DND-41 (cell line): ENCODE measurements at regions not wholly inside any gene's neighbourhood (a gene's known extent, or its start where the extent isn't known, plus 50 kb on each side); places are given as distances from the start of the nearest gene placed in this dataset.

Experiments
- ATAC-seq: fragments of 200-7000 bp; cut with Tn5 transposase; 3 replicates; pipeline ENCODE4 v1.9.1; 2021; ENCODE audit warnings: low read depth; ENCODE audit not compliant: insufficient read depth
- DNase-seq: peaks from one replicate; pipeline ENCODE4 v3.0.0-alpha.2; 2020
- H2AFZ ChIP-seq: 2 replicates; pipeline ENCODE4 v1.6.0; 2012; ENCODE audit warnings: low read depth, low read length
- H3K27ac ChIP-seq: 2 replicates; pipeline ENCODE4 v1.5.1; 2012; ENCODE audit warnings: low read length, inconsistent platforms
- H3K27me3 ChIP-seq: fragments of 200-600 bp; sonication (generic); 2 replicates; pipeline ENCODE4 v1.6.0; 2012; ENCODE audit warnings: low read length, mild to moderate bottlenecking, inconsistent platforms; ENCODE audit not compliant: insufficient read depth, poor library complexity
- H3K36me3 ChIP-seq: 2 replicates; pipeline ENCODE4 v1.5.1; 2012; ENCODE audit warnings: low read length, inconsistent platforms; ENCODE audit not compliant: insufficient read depth
- H3K4me1 ChIP-seq: 2 replicates; pipeline ENCODE4 v1.5.1; 2012; ENCODE audit warnings: mild to moderate bottlenecking, low read length; ENCODE audit not compliant: insufficient read depth
- H3K4me2 ChIP-seq: 2 replicates; pipeline ENCODE4 v1.6.0; 2012; ENCODE audit warnings: mild to moderate bottlenecking, moderate library complexity, low read length, inconsistent platforms; ENCODE audit not compliant: insufficient read depth
- H3K4me3 ChIP-seq, 2 experiments: fragments of 200-600 bp in 1 of 2; shearing (Covaris generic) in 1 of 2; 2 replicates each; pipeline ENCODE4 v1.5.1; 2012 to 2016; ENCODE audit warnings: inconsistent platforms in 2 of 2, low read length in 2 of 2, mild to moderate bottlenecking in 2 of 2, low read depth in 1 of 2, moderate library complexity in 1 of 2
- H3K79me2 ChIP-seq: 2 replicates; pipeline ENCODE4 v1.6.0; 2012; ENCODE audit warnings: low read length, inconsistent platforms; ENCODE audit not compliant: insufficient read depth
- H3K9ac ChIP-seq: 2 replicates; pipeline ENCODE4 v1.6.0; 2012; ENCODE audit warnings: low read depth, mild to moderate bottlenecking, inconsistent platforms, low read length, moderate library complexity
- H3K9me3 ChIP-seq: 2 replicates; pipeline ENCODE4 v1.5.1; 2012; ENCODE audit warnings: low read length, moderate library complexity, mild to moderate bottlenecking, inconsistent platforms; ENCODE audit not compliant: insufficient read depth, severe bottlenecking
- H4K20me1 ChIP-seq: 2 replicates; pipeline ENCODE4 v1.6.0; 2012; ENCODE audit warnings: low read length; ENCODE audit not compliant: insufficient read depth
- EZH2 ChIP-seq: IDR thresholded peaks from 3 replicates; pipeline ENCODE4 v1.6.1; 2012; ENCODE audit warnings: borderline replicate concordance, low read depth, mild to moderate bottlenecking, moderate library complexity, low read length, inconsistent platforms; ENCODE audit not compliant: severe bottlenecking
- TF ChIP-seq, protein P1 (sequence below): IDR thresholded peaks from 2 replicates; pipeline ENCODE4 v1.5.1; 2012; ENCODE audit warnings: borderline replicate concordance, low read length, moderate library complexity, mild to moderate bottlenecking; ENCODE audit not compliant: poor library complexity, severe bottlenecking; ENCODE audit errors: extremely low read depth

DNA sequence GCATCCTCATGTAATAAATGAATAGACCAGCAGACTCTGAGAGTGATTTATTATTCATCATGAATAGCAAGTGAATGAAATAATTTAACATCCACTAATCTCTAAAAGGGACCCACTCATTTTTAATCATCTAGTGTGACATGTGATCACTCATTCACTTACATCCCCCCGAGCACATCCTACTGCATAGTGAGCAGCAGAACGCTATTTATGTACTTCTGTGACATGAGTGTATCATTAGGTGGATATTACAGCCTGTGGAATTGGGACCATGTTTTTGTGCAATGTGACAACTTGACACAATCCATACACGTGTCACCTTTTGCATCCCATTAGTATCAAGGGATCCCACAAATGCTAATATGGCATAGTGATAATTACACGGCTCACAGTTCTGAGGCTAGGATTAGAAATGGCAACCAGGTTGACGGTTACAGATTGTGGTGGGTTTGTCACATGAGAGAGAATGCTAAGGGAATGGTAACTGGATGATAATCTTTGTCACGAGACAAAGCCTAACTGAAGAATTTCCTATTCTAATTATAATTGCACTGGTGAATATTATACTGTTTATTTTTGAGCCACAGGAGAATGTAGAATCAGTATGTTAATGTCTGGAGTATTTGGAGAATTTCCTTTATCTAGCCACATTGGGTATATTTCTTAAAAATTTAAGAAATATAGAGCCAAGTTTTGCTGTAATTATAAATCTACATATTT, 595.2 kb upstream of the TBL1XR1 start:
- H3K27ac ChIP-seq, result no peak overlapping the region
- H3K9me3 ChIP-seq, result no peaks in the 10 kb centered on the region
- DNase-seq, result no peak
- no peaks in the 10 kb centered on the region for H3K27me3 ChIP-seq
- no peaks in the 10 kb centered on the region for H3K4me1 ChIP-seq
- H3K4me3 ChIP-seq, result no peak overlapping the region
- H3K4me2 ChIP-seq, result no peak overlapping the region
- ATAC-seq, result no peak
- no peaks in the 10 kb centered on the region for H4K20me1 ChIP-seq
- no peak overlapping the region for H3K9ac ChIP-seq
- TF ChIP-seq, protein P1, sequence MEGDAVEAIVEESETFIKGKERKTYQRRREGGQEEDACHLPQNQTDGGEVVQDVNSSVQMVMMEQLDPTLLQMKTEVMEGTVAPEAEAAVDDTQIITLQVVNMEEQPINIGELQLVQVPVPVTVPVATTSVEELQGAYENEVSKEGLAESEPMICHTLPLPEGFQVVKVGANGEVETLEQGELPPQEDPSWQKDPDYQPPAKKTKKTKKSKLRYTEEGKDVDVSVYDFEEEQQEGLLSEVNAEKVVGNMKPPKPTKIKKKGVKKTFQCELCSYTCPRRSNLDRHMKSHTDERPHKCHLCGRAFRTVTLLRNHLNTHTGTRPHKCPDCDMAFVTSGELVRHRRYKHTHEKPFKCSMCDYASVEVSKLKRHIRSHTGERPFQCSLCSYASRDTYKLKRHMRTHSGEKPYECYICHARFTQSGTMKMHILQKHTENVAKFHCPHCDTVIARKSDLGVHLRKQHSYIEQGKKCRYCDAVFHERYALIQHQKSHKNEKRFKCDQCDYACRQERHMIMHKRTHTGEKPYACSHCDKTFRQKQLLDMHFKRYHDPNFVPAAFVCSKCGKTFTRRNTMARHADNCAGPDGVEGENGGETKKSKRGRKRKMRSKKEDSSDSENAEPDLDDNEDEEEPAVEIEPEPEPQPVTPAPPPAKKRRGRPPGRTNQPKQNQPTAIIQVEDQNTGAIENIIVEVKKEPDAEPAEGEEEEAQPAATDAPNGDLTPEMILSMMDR, result no peak
- TF ChIP-seq EZH2, result no peak
- H2AFZ ChIP-seq, result no peak overlapping the region
- no peaks in the 10 kb centered on the region for H3K36me3 ChIP-seq
- H3K79me2 ChIP-seq, result no peaks in the 10 kb centered on the region

DNA sequence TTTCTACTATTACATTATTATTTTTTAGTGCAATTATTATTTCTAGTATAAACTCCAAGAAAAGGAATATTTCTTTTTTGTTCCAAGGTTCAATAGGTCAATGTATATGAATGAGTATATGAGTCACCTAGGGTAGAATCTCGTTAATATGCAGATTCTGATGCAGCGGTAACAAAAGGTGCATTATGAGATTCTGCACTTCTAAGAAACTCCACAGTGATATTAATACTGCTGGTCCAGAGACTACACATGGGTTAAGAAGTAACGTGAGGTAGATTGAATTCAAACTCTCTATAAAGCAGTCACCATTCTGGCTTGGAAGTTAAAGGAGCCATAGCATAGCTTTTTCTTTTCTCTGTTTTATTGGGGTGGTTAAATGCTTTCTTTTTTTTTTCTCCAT, 596.2 kb upstream of the TBL1XR1 start:
- no peak for TF ChIP-seq EZH2
- TF ChIP-seq, protein P1, result no peak
- Histone ChIP-seq H3K36me3 (no peaks in the 10 kb centered on the region), H3K9ac (no peak overlapping the region)

DNA sequence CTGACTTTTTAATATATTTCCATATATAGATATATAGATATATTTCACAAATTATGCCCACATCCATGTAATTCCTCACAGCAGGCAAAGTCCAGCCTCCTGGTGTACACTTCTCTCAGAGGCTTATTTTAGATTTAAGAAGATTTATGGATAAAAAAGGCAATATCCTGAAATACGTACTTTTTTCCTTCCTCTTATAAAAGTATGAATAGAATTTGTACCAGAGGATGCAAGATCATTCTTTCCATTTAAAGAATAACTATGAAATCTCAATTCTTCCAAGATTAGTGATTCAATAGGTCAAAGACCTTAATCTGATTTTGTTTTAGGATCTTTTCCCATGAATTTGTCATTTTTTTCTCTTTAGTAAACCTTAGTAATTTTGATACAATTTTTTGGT, 597.9 kb upstream of the TBL1XR1 start:
- ATAC-seq (no peak), DNase-seq (no peak)
- H3K79me2 ChIP-seq, result no peaks in the 10 kb centered on the region

More for the DNA sequence above, 596.2 kb upstream of the TBL1XR1 start:
- Histone ChIP-seq H3K27me3 (no peaks in the 10 kb centered on the region), H3K4me2 (no peak overlapping the region), H2AFZ (no peak overlapping the region), H3K27ac (no peak overlapping the region), H4K20me1 (no peaks in the 10 kb centered on the region), H3K4me1 (no peaks in the 10 kb centered on the region), H3K79me2 (no peaks in the 10 kb centered on the region), H3K9me3 (no peaks in the 10 kb centered on the region), H3K4me3 (no peak overlapping the region)
- DNase-seq, result no peak
- ATAC-seq, result no peak

More for the DNA sequence above, 597.9 kb upstream of the TBL1XR1 start:
- TF ChIP-seq EZH2, result no peak
- TF ChIP-seq, protein P1, result no peak
- no peak overlapping the region for H2AFZ ChIP-seq
- H3K36me3 ChIP-seq, result no peaks in the 10 kb centered on the region
- no peaks in the 10 kb centered on the region for H4K20me1 ChIP-seq
- H3K4me1 ChIP-seq, result peaks cover 9% of the 10 kb centered on the region
- H3K9ac ChIP-seq, result no peak overlapping the region
- H3K4me2 ChIP-seq, result no peak overlapping the region
- H3K4me3 ChIP-seq, result no peak overlapping the region
- H3K9me3 ChIP-seq, result no peaks in the 10 kb centered on the region
- H3K27me3 ChIP-seq, result no peaks in the 10 kb centered on the region
- H3K27ac ChIP-seq, result no peak overlapping the region
